Ascending aorta (tissue), 2 donors: ENCODE measurements at regions not wholly inside any gene's neighbourhood (a gene's known extent, or its start where the extent isn't known, plus 50 kb on each side); places are given as distances from the start of the nearest gene placed in this dataset.

Experiments used
- DNase-seq, 2 donors: peaks; one replicate each; pipeline ENCODE4 v3.0.0-alpha.2; 2019; ENCODE audit warnings: low spot score in 2 of 2
- H3K27ac ChIP-seq, 2 donors: fragments of 200-600 bp; sonication (generic); one replicate each; pipeline ENCODE4 v1.5.1; 2016 to 2017; ENCODE audit warnings: mild to moderate bottlenecking in 1 of 2
- H3K27me3 ChIP-seq: fragments of 200-600 bp; sonication (generic); one replicate; pipeline ENCODE4 v1.5.1; 2017
- H3K36me3 ChIP-seq, 2 donors: fragments of 200-600 bp; sonication (generic); one replicate each; pipeline ENCODE4 v1.5.1; 2016
- H3K4me1 ChIP-seq, 2 donors: fragments of 200-600 bp; sonication (generic); one replicate each; pipeline ENCODE4 v1.5.1; 2016 to 2017; ENCODE audit warnings: mild to moderate bottlenecking in 1 of 2
- H3K4me3 ChIP-seq, 2 donors: fragments of 200-600 bp; sonication (generic); one replicate each; pipeline ENCODE4 v1.5.1; 2016 to 2017; ENCODE audit warnings: mild to moderate bottlenecking in 1 of 2
- H3K9me3 ChIP-seq, 2 donors: fragments of 200-600 bp; sonication (generic); one replicate each; pipeline ENCODE4 v1.5.1; 2016
- intact Hi-C: fragments of 100-400 bp; cut with DNase I; formaldehyde crosslinking; loops from one replicate; pipeline ENCODE4 v1.15.1; 2023
- TF ChIP-seq, protein P1 (sequence below), 3 experiments: fragments of 200-600 bp in 2 of 3; fragments of 450-650 bp in 1 of 3; sonication (generic) in 2 of 3; IDR thresholded peaks; one replicate each; pipeline ENCODE4 v1.5.1; 2016 to 2019; ENCODE audit warnings: antibody characterized with exemption in 3 of 3, mild to moderate bottlenecking in 1 of 3, moderate library complexity in 1 of 3

DNA sequence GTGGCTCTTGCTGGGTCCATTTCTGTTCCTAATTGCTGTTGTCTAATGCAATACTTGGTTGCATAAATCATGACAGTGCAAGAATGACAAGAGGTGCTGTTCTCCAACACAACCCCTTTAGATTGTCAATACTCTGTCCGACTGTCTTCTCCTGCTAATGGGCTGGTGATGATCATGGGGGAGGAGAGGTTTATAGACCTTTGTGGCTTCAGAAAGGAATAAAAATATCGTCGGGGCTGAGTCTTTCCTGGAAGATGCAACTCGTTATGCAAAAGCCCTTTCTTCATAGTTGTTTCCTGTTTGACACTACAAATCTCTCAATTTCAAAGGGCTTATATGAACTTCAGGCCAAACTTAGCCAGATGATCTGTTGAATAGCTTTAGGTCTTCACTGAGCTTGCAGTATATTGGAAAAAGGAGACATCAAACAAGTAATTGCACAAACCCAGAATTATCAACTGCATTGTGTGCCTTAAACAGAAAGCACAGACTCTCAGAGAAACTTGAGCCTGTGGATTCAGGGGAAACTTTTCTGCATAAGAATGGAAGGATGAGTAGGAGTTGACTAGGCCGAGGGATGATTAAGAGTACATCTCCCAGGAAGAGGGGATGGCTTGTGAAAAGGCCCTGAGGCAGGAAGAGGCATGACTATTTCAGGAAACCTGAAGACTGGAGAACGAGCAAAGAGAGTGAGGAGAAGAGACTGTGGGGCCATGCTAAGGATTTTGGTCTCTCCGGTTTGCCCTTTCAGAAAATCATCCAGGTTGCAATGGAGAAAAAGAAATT lies 107.6 kb downstream of the TSEN15 start:
- Histone ChIP-seq H3K27ac (no peak overlapping the region), H3K4me3 (no peak overlapping the region), H3K36me3 (no peaks in the 10 kb centered on the region), H3K4me1 (no peaks in the 10 kb centered on the region), H3K9me3 (no peaks in the 10 kb centered on the region), H3K27me3 (no peaks in the 10 kb centered on the region)
- TF ChIP-seq, protein P1, sequence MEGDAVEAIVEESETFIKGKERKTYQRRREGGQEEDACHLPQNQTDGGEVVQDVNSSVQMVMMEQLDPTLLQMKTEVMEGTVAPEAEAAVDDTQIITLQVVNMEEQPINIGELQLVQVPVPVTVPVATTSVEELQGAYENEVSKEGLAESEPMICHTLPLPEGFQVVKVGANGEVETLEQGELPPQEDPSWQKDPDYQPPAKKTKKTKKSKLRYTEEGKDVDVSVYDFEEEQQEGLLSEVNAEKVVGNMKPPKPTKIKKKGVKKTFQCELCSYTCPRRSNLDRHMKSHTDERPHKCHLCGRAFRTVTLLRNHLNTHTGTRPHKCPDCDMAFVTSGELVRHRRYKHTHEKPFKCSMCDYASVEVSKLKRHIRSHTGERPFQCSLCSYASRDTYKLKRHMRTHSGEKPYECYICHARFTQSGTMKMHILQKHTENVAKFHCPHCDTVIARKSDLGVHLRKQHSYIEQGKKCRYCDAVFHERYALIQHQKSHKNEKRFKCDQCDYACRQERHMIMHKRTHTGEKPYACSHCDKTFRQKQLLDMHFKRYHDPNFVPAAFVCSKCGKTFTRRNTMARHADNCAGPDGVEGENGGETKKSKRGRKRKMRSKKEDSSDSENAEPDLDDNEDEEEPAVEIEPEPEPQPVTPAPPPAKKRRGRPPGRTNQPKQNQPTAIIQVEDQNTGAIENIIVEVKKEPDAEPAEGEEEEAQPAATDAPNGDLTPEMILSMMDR (IDR thresholded peaks at IDR 0.05) = no peak
- intact Hi-C loops = no loop called here
- no peak for DNase-seq

- intact Hi-C loops = no loop called here
- no peak for DNase-seq
- no peaks in the 10 kb centered on the region for H3K36me3 ChIP-seq
- H3K4me3 ChIP-seq = no peak overlapping the region
- no peaks in the 10 kb centered on the region for H3K4me1 ChIP-seq
- no peak overlapping the region for H3K27ac ChIP-seq
- TF ChIP-seq, protein P1 (IDR thresholded peaks at IDR 0.05) = no peak
- H3K27me3 ChIP-seq = no peaks in the 10 kb centered on the region
- H3K9me3 ChIP-seq = no peaks in the 10 kb centered on the region
Measured at GRCh38 chr1:184160236-184160635, 108.7 kb downstream of the TSEN15 start.

DNA sequence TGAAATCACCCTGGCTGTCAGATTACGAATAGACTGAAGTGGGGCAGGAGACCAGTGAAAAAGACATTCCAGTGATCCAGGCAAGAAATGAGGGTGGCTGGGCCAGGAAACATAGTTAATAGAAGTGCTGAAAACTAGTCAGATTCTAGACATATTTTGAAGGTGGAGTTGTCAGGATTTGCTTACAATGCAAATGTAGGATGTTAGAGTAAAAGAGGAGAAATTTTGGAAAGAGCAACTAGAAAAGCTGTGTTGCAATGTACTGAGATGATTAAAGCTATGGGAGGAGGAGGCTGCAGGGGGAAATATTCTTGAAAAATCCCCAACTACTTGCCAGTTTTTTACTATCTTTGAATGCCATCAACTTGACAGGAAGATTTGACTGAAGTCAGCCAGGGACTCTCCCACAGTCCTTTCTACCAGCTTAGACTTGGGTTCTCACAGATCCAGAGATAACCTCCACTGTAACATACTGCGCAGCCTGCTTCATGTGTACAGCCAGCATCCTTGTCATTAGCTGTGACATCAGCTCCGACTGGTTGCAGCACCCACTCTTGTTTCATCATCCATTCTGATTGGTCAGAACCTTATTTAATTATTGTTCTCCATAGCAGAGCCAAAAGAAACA lies 109.7 kb downstream of the TSEN15 start:
- Histone ChIP-seq H3K36me3 (no peaks in the 10 kb centered on the region), H3K27me3 (no peaks in the 10 kb centered on the region), H3K4me3 (no peak overlapping the region), H3K4me1 (no peaks in the 10 kb centered on the region), H3K27ac (no peak overlapping the region), H3K9me3 (no peaks in the 10 kb centered on the region)
- intact Hi-C loops = no loop called here
- DNase-seq = no peak
- TF ChIP-seq, protein P1 (IDR thresholded peaks at IDR 0.05) = no peak

DNA sequence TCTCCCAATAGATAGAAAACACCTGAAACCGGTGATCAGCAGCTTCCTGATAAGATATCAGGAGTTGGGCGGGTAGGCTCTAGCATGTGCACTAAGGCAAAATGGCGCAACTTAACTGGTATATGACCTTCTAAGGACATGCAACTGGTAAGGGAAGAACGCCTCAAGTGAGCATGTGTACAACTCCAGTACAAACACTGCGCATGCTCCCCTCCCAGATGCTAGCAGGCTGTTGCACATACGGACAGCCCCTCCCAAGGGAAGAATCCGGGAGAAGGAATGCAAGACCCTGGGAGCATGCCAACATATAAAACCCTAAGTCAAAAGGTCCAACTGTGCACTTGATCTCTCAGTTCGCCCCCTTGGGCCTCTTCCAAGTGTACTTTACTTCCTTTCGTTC lies 110.8 kb downstream of the TSEN15 start:
- H3K27ac ChIP-seq = no peak overlapping the region

GRCh38 chr1:184163674-184164465 lies 112.3 kb downstream of the TSEN15 start:
- no peak overlapping the region for H3K27ac ChIP-seq
- intact Hi-C loops = no loop called here

More for the DNA sequence above, 110.8 kb downstream of the TSEN15 start:
- H3K4me3 ChIP-seq = no peak overlapping the region
- H3K36me3 ChIP-seq = no peaks in the 10 kb centered on the region
- TF ChIP-seq, protein P1 (IDR thresholded peaks at IDR 0.05) = no peak
- intact Hi-C loops = no loop called here
- no peaks in the 10 kb centered on the region for H3K4me1 ChIP-seq
- DNase-seq = no peak
- H3K27me3 ChIP-seq = no peaks in the 10 kb centered on the region
- no peaks in the 10 kb centered on the region for H3K9me3 ChIP-seq

More at GRCh38 chr1:184163674-184164465, 112.3 kb downstream of the TSEN15 start:
- Histone ChIP-seq H3K4me3 (no peak overlapping the region), H3K9me3 (no peaks in the 10 kb centered on the region), H3K27me3 (no peaks in the 10 kb centered on the region), H3K4me1 (no peaks in the 10 kb centered on the region), H3K36me3 (no peaks in the 10 kb centered on the region)
- DNase-seq = no peak
- TF ChIP-seq, protein P1 (IDR thresholded peaks at IDR 0.05) = no peak
